HG02943 (cell line): ENCODE measurements at regions not wholly inside any gene's neighbourhood (a gene's known extent, or its start where the extent isn't known, plus 50 kb on each side); places are given as distances from the start of the nearest gene placed in this dataset.
"Not testable (repeated sequence)": the region's sequence is repeated elsewhere in the genome, so short reads cannot be mapped to it uniquely, and the experiment has no call there.

Experiments used
- ATAC-seq: cut with Tn5 transposase; IDR thresholded peaks from one replicate; pipeline ENCODE4 v1.9.1; 2021; ENCODE audit warnings: mild to moderate bottlenecking, low read depth, moderate library complexity; ENCODE audit not compliant: unreplicated experiment

DNA sequence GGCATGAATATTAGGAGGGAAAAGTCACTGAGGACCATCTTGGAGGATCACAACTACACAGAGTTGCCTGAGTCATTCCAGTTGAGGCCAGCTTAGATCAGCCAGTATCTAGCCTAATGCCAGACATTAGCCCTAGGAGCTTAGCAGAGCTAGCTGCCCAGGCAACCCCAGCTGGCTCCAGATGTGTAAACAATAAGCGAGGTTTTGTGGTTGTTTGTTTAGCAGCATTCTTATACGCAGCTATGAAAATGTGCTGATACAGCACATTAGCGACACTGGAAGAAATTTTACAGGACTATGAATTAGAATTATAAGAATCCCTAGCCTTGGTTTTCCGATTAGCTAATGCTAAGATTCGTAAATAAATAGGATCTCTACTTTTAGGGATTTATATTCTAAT is 59.3 kb downstream of the BTBD3 start:
- ATAC-seq: no peak

- no peak for ATAC-seq
These were observed 60.8 kb downstream of the BTBD3 start for GRCh38 chr20:11978496-11978895.

- no peak for ATAC-seq
These were observed 61.8 kb downstream of the BTBD3 start for GRCh38 chr20:11979306-11979990.

DNA sequence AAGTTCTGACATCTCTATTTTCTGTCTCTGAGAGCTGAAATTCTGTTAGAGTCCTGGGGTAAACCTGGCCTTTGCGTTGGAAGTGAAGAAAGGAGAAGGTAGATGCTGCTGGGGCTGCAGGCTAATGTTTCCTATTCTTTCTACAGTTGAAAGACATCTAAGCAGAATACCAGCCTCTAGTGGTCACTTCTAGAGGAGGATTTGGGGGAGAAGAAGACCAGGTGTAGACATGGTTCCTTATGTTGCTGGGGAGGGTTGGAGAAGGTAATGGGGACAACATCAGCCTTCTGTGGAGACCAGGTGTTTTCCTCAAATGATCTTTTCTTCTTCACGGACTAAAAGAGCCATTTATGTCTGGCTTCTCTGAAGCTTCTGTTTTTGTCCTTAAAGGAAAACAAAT is 62.6 kb downstream of the BTBD3 start:
- ATAC-seq: no peak

- no peak for ATAC-seq
These were observed 63.8 kb downstream of the BTBD3 start for GRCh38 chr20:11981366-11981947.

GRCh38 chr20:11982289-11982954 is 64.7 kb downstream of the BTBD3 start:
- ATAC-seq: no peak

DNA sequence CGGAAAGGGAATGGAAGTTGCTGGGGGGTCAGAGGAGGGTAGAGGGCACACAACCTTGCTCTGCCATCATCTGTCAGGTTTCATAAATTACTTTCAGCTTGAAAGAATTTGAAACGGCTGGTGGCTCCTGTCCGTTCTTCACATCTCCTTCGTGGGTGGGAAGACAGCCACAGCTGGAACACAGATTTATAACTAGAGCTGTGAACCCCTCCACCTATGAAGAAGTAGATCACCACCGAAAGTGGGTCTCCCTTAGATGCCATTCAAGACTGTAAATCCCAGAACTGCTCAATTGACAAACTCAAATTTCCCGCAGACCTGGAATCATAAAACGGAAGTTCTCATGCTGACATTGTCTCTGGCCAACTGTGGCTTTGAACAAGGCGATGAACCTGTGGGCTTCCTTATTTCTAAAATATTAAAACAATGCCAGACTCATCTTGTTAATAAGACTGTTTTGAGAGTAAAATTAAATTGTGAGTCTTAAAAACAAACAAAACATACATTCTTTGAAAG is 65.3 kb downstream of the BTBD3 start:
- ATAC-seq: no peak

DNA sequence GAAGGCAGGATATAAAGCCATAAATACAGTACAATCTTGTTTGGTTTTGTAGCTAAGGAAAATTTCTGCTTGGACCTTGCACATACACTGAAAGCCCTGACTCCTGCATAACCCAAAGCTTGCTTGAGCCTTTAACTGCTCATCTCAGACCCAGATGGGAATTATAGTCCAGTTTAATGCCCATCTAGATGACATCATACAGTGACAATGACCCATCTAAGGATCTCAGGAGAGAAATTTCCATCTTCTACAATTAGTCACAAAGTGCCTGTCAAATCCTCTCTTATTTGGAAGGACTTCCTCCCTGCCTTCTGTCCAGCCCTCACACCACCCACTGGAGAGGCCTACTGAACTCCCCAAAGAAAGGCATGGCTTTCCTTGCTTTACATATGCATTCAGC is 69.3 kb downstream of the BTBD3 start:
- no peak for ATAC-seq

- no peak for ATAC-seq
These were observed 69.8 kb downstream of the BTBD3 start for GRCh38 chr20:11987526-11987925.

GRCh38 chr20:11989018-11989771 is 71.5 kb downstream of the BTBD3 start:
- ATAC-seq: no peak

DNA sequence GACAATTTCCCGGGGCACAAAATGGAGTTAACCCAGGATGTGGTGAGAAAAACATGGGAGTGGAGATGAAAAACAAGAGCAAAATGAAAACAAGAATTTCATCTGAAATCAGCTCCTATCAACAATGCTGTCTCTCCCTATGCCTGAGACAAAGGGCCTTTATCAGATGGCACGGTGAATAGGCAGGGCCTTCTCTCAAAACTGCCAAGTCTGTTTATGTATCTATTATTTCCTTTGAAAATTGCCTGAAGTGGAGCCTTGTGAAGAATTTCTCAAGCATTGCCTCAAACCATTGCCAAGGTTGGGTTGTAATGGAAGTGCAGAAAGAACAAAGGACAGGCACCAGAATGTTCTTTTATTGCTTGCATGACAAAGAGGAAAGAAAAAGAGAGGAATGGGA is 74.7 kb downstream of the BTBD3 start:
- ATAC-seq: no peak

DNA sequence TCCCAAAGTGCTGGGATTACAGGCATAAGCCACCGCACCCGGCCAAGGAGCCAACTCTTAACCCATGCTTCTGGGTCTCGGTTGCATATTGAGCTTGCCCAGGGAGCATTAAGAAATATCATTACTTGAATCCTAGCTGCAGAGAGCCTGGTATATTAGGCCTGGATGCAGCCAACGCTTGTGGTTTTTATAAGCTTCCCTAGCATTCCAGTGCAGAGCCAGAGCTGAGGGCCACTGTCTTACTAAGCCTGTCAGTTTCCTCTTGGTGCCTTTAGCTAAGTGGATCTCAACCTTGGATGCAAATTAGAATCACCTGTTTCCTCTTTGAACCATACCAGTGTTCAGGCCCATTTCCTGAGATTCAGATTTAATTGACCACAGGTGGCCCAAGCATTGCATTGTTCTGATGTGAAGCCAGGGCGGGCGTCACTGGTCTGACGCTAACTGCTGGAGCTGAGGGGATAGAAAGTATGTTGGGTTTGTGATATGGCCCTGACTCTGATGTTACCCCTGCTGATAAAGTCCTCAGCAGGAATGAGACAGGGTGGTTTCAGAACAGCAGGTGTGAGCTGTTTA is 76.3 kb downstream of the BTBD3 start:
- ATAC-seq: no peak

DNA sequence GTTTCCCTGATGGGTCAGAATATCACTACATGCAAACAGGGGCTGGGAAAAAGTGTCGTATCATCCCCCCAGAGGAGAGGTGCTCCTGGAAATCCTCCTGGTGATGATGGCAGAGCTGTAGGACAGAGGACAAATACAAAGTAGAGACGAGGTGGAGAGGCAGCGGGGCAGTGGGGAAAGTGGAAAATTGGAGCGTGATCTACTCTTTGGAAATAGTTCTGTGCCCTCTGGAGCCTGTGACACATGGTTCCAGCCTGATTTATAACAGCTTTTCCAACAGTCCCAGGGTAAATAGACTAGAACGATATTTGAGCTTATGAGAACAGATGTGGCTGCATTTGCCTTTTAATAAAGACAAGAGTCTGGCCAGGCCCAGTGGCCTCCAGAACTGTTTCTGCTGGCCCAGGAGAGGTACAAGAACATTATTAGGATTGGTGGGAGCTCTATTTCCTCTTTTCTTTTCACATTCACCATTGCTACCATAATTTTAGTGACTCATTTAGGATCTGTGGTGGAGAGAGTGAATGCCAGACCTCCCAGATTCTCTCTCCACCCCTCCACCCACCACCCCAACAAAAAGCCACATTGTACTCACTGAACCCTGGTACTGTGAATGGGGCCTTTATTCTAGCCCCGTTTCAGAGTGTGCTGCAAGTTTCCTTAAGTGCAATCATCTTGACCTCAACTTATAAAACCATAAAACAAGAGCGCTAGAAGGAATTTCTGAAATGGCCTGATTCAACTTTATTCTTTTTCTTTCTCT is 78.3 kb downstream of the BTBD3 start:
- ATAC-seq: no peak

DNA sequence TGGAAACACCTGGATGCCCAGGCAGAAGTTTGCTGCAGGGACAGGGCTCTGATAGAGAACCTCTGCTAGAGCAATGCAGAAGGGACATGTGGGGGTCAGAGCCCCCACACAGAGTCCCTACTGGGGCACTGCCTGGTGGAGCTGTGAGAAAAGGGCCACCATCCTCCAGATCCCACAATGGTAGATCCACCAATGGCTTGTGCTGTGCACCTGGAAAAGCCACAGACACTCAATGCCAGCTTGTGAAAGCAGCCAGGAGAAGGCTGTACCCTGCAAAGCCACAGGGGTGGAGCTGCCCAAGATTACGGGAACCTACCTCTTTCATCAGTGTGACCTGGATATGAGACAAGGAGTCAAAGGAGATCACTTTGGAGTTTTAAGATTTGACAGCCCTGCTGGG is 87.1 kb downstream of the BTBD3 start:
- ATAC-seq: not testable (repeated sequence)

DNA sequence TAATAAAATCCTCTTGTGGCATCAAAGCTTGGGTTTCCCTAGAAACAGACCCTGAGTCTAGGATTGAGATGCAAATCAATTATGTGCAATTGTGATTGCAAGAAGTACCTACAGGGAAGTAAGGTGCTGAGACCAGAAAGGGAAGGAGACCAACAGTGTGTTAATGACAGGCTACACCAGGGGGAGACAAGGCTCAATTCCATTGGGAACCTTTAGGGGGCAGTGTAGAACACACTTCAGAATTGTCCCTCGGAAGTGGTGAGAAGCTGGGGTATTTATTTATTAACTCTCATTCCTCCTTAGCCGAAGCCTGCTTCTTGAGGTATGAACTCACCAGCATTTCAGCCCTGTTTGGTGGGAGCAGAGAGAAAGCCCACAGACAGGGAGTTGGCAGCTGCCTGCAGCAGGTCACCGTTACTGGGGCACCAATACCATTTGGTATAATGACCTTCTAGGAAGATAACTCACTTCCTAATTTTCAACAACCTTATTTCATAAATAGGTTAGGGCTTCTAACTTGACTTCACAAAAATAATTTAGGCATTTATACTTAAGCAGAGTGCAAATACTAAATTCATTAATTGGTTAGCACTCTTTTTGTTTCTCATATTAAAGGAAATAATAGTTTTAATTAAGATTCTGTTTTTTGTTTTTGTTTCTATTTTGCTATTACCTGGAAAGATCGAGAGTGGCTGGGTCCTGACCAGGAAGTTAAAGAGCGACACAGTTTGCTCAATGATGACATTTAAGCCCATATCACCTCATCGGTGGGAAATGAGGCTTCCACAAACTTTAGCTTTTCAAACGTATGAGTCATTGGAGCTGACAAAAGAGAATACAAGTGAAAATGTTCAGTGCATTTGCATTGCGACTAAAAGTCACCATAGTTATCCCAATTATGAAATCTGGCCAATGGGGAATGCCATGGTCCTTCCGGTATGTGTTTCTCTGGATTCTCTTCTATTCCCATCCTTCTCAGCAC is 94.8 kb downstream of the BTBD3 start:
- peak; percentile 72 for ATAC-seq

DNA sequence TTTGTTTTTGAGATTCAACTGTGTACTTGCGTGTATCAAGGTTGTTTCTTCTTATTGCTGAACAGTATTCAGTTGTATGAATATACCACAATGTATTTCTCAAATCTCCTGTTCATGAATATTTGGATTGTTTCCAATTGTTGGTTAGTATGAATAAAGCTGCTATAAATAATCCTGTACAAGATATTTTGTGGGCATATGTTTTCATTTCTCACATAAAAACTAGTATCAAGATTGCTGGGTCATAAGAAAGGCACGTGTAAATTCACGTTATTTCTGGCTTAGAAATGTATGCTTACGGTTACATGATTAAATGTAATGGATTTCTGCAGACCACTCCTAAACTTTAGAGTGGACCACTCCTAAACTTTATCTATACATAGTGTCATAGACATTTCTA is 96.6 kb downstream of the BTBD3 start:
- no peak for ATAC-seq

DNA sequence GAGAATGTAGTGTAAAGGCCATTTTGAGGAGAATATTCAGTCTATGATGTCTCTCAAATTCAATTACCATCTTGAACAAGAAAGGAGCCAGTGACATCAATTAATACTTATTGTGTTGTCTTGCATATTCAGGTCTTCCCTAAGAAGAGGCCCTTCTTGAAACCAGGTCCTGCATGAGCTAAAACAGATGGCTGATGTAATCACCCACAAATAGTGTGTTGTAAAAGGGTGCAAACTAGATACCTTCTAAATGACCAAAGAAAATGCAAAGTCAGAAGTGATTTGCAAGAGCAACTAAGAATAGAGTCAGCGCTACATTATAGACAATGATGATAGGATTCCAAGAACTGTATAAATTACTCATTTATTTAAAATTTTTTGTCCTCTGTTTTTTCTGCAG is 97.0 kb downstream of the BTBD3 start:
- no peak for ATAC-seq

DNA sequence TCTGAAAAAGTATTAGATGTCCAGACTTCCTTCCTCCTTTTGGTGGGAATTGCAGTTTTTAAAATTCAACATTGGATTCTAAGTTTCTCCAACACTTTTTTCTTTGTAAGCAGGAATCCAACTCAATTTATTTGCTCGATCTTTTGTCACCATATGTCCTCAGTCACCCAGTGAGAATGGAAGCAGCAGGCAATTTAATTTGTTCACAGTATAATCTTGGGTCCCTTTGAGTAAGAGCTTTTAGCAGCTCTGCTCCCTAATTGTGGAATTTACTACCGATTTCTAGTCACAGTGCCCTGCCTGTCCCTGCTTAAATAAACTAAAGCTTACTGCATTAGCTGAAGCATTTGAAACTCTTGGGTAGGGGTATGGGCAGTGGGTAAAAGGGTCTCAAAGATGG is 98.6 kb downstream of the BTBD3 start:
- no peak for ATAC-seq

- no peak for ATAC-seq
These were observed 102.0 kb downstream of the BTBD3 start for GRCh38 chr20:12019715-12020114.
